ENCODE measurements at regions not wholly inside any gene's neighbourhood (a gene's known extent, or its start where the extent isn't known, plus 50 kb on each side); places are given as distances from the start of the nearest gene placed in this dataset.
"Not testable (repeated sequence)": the region's sequence is repeated elsewhere in the genome, so short reads cannot be mapped to it uniquely, and the experiment has no call there.

DNA sequence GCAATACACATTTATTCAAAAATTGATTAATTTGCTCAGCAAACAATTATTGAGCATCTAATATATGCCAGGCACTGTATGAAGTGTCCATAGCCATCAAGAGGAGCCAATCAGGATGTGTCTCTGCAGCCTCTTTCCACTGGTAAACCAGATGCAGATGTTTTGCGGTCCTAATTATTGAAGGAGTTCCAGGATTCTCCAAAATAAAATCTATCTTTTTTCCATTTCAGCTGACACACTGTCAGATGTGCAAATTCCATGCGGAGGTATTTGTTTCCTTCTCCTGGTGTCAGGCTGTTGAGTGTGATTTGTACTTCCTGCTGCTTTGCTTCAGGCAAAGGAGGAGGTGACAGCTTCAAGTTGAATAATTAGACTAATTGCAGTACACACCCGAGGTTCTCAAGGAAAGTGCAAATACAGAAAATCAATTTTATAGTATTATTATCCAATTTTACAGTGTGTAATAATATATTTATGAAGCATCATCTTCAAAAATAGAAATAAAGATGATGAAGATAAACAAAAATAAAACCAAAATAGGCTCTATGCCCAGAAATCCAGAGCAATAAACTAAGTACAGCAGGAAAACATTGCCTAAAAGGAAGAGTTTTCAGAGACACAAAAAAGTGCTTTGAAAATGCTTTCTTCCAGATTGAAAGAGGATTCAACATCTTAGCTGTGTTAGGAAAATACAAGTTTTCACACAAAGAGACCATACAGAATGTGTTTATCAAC lies 1352.9 kb upstream of the CHAC2 start:
- DNase-seq = no peak

DNA sequence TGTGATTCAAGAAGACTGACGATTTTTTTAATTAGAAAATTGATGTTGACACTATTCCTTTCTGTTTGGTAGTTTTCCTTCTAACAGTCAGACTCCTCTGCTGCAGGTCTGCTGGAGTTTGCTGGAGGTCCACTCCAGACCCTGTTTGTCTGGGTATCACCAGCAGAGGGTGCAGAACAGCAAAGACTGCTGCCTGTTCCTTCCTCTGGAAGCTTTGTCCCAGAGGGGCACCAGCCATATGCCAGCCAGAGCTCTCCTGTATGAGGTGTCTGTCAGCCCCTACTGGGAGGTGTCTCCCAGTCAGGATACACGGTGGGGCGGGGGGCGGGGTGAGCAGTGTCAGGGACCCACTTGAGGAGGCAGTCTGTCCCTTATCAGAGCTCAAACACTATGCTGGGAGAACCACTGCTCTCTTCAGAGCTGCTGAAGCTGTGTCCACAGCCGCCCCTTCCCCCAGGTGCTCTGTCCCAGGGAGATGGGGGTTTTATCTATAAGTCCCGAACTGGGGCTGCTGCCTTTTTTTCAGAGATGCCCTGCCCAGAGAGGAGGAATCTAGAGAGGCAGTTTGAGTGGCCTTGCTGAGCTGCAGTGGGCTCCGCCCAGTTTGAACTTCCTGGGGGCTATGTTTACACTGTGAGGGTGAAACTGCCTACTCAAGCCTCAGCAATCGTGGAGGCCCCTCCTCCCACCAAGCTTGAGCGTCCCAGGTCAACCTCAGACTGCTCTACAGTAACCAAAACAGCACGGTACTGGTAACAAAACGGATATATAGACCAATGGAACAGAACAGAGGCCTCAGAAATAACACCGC lies 1358.1 kb upstream of the CHAC2 start:
- DNase-seq = not testable (repeated sequence)

DNA sequence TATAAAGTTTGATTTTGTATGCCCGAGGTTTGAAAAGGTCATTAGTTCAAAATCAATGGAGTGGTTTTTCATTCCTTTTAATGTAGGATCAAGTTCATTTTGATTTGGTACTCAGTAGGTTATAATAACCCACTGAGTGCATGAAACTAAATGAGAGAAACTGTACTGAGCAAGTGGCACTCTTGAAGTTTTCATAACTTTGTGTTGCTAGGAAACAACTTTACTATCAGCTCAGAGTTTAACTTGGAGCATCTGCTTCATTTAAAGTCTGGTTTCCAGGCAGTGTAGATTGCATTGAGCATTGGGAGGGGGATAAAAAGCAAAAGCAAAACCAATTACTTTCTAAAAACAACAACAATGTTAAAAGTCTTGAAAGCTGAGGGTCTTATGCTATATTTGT lies 1361.6 kb upstream of the CHAC2 start:
- DNase-seq = no peak

DNA sequence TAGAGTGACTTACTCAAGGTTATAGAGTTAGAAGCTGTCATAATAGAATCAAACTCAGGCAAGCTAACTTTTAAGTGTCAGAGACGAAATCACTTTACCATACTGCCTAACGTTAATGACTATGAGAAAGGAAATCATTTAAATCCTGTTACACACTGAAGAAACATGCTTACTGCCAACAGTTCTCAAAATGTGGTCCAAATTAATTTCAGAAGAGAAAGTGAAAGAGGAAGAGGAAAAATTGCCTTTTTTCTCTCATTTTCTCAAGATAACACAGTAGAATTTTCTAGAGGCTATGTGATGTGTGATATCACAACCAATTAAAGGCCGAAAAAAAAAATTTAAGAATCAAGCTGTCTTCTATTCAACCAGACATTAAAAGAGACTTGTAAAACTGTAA lies 1362.7 kb upstream of the CHAC2 start:
- DNase-seq = no peak

DNA sequence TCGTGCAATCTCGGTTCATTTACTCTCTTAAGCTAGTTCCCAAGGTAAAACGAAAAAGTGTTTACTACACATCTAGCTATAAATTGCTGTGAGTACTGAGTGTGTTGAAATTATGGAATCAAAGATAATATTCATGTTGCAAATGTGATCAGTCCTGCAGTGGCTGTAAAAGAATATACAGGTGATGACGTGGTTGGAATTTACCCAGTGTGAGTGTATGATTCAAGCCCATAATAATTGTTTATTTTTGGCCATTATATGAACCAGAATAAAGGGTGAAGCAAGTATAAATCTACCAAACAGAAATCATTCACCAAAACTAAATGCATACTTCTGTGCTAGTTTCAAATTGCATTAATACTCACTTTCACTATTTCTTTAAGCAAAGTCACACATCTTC lies 1363.6 kb upstream of the CHAC2 start:
- DNase-seq = no peak

DNA sequence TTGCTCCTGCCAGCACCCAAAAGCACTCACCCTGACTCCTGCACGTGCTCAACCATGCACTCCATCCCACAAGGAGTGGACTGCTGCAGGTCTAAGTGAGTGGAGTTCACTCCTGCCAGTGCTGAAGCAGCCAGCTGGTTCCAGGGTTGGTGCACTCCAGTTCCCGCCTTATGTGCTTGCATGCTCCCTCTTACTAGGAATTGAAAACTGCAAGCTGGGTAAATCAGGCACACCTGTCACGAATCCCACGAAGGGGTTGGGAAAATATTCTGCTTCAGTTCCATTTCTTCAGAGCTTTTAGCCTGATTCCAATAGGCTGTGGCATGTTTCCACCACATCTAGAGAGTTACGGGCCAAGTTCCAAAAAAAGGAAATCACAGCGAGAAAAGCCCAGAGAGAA lies 1365.5 kb upstream of the CHAC2 start:
- no peak for DNase-seq

DNA sequence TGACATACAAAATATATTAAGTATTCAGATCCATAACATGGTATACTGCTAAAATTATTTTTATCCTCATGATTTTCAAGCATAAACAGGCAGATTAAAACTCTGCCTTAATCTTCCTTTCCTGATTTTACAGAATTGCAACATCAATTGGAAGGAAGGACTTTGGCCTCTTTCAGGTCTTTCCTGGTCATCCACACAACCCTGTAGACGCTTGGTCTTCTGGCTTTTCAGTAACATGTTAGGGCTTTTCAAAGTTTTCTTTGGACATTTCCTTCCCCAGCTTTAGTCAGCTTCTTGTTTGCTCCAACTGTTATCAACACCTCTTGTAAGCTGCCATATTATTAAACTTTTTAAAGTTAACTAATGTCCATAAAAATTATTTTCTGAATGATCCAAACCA lies 1364.9 kb upstream of the NRXN1 start:
- no peak for DNase-seq

DNA sequence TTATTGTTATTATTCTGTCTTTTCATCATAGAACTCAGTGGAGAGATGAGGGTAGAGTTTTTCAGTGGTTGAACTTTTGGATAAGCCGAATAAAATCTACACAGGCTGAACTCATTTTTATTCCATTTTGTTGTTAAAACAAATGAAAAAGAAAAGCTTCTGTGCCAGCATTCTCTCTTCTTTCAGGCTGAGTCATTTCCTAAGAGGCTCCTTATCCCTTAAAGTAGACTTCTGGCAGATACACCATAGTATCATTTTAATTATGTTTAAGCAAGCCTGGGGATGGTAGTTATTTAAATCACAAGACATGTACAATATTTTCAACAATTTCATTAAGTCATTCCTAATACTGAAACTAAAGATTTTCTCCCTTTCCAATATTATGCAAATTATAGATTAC lies 1364.0 kb upstream of the NRXN1 start:
- DNase-seq = no peak

DNA sequence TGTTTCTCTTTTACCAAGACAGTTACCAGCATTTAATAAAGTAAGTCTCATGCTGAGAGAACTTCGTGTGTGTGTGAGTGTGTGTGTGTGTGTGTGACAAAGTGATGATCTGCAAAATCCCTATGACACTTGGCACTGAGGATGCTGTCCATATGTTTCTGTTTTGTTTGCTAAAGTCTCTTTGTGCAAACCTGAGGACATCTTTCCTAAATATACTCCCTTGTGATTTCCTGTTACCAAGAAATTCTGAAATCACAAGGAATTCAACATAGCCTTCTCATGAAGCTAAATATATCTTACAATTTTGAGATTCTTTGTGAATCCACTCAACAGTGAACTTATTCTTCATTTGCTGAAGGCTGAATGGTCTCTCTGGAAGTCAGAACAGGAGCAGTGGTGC lies 1359.7 kb upstream of the NRXN1 start:
- DNase-seq = no peak

DNA sequence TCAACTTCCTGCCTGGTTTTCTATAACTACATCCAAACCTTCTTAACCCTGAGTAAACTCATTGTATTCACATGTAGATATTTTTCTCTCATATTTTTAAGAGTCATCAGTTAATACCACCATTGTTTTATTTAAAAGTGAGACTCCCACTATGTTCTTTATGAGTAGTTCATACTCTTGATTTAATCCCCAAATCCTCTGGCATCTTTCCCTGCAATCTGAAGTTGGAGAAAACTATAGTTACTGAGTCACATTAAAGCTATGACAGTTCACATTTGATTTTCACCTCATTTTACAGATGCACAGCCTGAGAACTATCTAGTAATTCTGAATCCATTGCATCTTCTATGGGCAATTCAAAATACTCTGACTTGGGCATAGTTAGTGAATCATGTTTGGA lies 1358.7 kb upstream of the NRXN1 start:
- DNase-seq = no peak

DNA sequence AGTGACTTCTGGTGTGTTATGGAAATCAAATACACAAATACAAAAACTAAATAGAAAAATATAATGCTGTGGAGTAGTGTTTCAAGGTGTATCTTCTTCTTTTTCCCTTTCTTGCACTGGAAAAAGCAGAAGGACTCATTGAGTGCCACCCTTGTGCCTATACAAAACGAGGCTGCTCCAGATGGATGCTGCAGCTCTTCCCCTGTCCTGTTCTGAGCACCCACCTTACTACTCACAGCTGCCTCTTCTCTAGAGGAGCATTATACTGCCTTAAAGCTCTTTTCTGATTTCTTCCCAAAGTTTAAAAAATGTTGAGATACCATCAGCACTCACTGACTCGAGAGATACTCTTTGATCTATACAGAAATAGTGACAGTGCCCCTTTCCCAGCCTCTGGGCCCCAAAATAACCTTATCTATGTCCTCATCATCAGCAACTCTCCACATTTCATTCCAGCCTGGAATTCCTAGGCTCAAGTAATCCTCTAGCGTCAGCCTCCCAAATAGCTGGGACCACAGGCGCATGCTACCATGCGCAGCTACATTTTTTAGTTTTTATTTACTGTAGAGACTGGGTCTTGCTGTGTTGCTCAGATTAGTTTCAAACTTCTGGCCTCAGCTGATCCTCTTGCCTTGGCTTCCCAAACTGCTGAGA lies 1356.1 kb upstream of the NRXN1 start:
- DNase-seq = no peak

DNA sequence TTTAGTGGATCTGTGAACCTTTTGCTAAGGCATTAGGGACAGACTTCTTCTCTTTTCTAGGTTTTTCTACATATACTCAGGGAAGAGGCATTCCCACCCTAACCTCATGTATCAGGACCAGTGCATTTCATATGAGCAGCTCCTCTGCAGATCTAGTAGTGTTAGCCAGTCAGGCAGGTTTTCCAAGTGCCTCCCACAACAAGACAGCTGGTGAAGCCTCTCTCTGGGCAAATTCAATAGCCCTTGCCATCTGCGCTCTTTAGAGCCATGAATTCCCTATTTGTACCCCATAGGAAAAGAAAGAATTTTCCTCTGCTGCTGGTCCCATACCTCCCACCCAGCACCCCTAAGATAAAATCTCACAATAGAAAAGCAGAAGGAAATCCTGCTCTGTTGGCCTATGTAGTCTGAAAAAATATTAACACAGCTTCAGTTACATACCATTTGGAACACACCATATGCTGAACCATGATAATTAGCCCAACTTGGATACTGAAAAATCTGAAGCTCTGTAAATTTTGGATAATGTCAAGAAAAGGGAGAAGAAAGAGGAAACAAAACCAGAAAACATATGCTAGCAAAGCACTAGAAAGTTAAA lies 1354.6 kb upstream of the NRXN1 start:
- DNase-seq = no peak

DNA sequence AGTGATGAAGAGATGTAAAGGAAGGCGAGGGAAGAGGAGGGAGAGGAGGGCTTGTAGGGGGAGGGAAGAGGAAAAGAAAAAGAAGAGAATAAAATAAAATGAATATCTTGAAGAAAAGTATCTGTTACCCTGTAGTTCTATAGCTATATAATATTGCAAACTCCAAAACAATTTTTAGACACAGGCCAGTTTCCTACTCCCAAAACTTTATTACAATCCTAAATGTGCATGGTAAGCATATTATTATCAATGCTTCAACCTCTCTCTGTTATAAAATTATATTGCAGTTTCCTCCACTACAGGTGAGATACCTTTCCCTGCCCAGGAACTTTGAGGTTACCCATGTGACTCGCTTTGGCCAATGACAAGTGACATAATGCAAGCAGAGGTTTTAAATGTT lies 1351.6 kb upstream of the NRXN1 start:
- no peak for DNase-seq

DNA sequence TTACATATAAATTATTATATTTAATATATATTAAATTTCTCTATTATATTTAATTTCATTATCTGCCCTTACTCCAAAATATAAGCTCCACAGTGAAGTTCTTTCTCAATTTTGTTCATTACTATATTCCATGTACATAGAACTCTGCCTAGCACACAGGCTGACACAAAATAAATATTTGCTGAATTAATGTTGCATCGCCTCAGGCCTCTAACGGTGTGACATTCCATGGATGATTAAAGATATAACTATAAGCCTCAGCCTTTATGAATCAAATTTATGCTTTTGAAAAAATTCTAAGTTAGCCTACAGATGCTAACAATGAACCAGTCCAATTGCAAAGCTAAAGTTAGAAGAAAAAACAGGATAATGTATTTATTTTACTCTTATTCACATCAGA lies 1337.2 kb upstream of the NRXN1 start:
- DNase-seq = no peak

DNA sequence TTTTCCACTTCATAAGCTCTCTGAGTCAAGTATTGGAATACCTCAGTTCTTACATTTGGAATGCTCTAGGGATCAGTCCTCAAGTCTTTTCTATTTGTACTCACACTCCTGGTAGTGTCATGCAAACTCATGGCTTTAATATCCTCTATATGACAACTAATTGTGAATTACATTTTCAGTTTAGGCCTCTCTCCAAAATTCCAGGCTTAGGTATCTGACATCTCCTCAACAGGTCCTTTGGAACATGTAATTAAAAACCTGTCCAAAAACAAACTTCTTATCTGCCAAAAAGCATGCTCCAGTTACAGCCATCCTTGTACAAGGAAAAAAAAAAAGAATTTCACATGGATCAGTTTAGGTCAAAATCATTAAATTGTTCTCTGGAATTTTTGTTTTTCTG lies 1336.2 kb upstream of the NRXN1 start:
- DNase-seq = no peak

DNA sequence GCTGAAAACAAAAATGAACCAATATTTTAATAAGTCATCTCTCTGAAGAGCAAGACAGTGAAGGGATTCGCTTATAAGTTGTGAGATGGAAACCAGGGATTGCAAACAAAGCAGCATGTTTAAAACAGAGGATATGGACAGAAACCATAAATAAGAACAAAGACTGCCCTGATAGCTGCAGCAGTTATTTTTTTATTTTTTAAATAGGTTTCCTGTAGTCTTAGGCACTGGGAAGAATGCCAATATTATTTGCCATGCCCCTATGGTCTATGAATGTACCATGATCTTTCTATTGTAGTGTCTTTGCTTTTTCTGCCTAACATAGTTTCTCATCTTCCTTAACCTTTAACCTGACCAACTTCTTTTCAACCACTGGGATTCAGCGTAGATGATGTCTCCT lies 1334.0 kb upstream of the NRXN1 start:
- no peak for DNase-seq

DNA sequence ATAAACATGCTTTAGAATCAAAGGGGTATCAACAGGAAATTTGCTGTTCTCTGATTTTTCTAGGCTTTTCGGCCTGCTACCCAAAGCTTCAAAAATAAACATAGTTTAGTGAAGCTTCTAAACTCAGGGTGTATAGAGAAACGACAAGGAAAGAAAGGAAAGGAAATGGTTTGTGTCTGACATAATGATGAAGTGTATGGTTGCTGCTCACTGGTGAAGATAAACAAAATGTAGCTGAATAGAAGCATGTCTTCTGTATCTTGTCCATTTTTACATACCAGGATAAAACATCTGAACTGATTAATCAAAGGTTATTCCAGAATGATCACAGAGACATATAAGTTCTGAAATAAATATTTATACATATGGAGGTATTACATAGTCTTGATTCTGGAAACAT lies 1324.6 kb upstream of the NRXN1 start:
- DNase-seq = no peak

DNA sequence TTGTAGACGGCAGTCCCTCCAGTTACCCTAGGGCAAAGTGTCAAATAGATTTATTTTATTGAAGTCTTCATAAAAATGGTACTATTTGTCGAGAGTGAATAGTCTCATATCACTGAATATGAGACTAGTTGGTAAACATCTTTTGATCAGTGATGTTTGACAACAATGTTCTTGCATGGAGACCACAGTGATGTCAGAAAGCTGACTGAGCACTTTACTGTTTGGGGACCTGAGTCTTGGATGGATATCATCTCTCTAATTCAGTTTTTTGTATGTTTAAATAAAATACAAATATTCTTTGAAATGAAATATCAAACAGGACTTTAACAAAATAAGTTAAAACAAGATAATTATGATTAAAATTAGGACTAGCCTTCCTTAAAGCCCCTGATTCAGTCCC lies 1315.4 kb upstream of the NRXN1 start:
- no peak for DNase-seq

DNA sequence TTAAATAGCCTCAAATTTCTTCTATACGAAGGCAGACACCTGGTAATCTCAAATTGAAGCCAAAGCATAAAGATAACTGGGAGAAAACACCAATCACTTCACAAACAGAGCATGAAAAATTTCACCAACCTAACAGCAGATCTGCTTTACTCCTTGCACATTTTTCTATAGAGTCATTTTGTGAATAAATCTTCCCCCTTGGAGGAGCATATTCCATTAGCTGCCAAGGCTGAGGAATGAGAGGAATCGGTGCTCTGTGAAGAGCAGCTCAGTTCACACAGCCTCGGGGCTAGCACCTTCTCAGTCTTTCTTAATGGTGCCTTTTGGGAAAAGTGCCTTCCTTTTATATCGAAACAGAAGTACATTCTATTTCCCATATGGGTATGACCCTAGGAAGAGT lies 1313.7 kb upstream of the NRXN1 start:
- no peak for DNase-seq

DNA sequence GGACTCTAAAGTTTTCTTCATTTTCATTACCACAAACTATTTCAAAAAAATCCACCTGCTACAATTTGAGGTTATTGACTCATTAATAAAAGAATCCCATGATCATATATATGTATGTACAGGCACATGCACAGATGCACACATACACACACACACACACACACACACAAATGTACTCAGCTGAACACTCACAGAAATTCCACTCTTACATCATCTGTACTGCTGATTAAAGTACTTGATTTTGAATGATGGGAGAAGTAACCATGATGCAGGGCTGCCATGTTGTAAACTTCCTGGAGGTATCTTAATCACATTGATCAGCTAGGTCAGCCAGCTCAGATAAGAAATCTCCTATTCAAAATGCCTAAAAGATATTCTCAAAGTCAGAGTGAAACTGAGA lies 1313.2 kb upstream of the NRXN1 start:
- DNase-seq = no peak

DNA sequence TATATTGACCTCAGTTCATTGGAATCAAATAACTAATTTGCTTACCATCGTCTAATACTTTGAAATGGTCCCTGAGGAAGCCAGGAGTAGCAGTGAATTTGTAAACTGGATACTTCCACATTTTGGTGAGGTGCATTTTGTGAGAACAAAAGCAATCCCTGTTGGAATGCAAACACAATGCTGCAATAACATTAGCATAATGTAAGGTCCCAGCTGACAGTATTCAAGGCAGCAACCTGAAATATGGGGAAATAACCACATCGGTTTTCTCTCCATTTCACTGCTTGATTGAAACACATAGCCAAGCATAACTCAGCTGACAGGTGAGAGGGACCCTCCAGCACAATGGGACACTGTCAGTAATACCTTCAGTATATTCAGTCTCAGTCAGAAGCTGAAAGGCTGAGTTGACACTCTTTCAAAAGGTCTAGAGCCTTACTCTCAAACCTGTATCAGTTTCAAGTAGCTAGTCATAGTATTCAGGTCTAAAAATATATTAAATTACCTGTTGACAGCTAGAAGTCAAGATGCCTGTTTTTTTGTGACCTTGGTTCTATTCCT lies 1311.9 kb upstream of the NRXN1 start:
- DNase-seq = no peak

DNA sequence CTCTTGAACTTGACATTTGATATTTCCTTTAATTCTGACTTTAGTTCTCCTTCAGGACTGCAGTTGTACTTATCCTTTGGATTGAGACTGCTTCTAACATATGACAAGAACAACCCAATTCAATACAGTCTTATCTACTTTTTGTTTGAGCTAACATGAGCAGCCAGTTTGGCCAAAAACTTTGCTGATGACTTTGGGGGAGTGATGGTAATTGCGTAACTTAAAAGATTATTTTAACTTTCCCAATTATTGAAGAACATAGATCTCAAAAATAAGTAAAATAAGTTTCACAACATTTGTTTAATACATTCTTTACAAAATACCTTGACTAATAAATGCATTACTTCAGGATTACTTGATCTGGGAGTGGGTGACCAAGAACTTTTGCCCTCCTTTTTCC lies 1311.1 kb upstream of the NRXN1 start:
- DNase-seq = no peak

DNA sequence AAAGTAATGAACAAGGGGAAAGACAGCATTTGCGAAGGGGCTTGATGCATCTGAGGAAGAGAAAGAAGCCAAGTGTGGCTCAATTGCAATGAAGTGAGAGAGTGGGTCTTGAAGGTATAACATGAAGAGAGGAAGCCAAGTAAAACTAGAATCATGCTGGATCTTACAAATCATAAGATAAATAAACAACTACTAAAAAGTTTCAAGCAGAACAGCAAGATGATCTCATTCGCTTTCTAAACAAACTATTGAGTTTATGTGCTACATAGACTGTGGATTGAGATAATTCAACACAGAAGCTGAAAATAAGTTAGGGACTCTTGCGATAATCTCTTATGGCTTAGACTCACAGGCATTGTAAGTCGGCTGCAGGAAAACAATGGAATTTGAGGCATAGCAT lies 1310.5 kb upstream of the NRXN1 start:
- no peak for DNase-seq

DNA sequence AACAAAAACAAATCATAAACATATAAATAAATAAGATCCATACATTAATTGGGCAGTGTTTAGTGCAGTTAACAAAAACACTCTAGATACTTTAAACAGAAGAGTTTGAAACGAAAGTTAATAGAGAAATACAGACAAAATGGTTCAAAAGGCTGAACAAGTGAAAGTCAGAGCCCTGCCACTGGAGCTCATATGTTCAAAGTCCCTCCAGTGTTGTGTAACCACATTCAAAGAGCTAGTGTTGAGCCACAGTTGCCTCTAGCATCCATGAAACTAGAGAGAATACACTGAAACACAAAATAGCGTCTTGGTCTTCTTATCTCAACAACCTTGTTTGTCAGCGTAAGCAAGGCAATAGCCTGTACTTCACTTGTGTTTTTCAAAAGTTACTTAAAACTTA lies 1309.8 kb upstream of the NRXN1 start:
- DNase-seq = no peak
